HG03342 (cell line): ENCODE measurements at regions not wholly inside any gene's neighbourhood (a gene's known extent, or its start where the extent isn't known, plus 50 kb on each side); places are given as distances from the start of the nearest gene placed in this dataset.

Source experiments
- ATAC-seq: cut with Tn5 transposase; IDR thresholded peaks from one replicate; pipeline ENCODE4 v1.9.1; 2021; ENCODE audit warnings: mild to moderate bottlenecking, moderate library complexity; ENCODE audit not compliant: unreplicated experiment

GRCh38 chr6:15960740-15961634, 167.9 kb upstream of the MYLIP start:
- ATAC-seq = no peak

- ATAC-seq = no peak
Measured at GRCh38 chr6:15957655-15958169, 171.2 kb upstream of the MYLIP start.

GRCh38 chr6:15956205-15957106, 172.4 kb upstream of the MYLIP start:
- ATAC-seq = no peak

GRCh38 chr6:15955484-15955883, 173.4 kb upstream of the MYLIP start:
- no peak for ATAC-seq

- no peak for ATAC-seq
Measured at GRCh38 chr6:15953152-15953880, 175.6 kb upstream of the MYLIP start.

GRCh38 chr6:15952231-15953151, 176.4 kb upstream of the MYLIP start:
- no peak for ATAC-seq

- ATAC-seq = no peak
Measured at GRCh38 chr6:15950962-15951569, 177.8 kb upstream of the MYLIP start.

- ATAC-seq = no peak
Measured at GRCh38 chr6:15949982-15950381, 178.9 kb upstream of the MYLIP start.

- ATAC-seq = no peak
Measured at GRCh38 chr6:15948930-15949900, 179.7 kb upstream of the MYLIP start.

GRCh38 chr6:15947923-15948322, 181.0 kb upstream of the MYLIP start:
- no peak for ATAC-seq

- ATAC-seq = no peak
Measured at GRCh38 chr6:15947436-15947835, 181.4 kb upstream of the MYLIP start.

- no peak for ATAC-seq
Measured at GRCh38 chr6:15946701-15947385, 182.0 kb upstream of the MYLIP start.

GRCh38 chr6:15945593-15946159, 183.2 kb upstream of the MYLIP start:
- no peak for ATAC-seq

- no peak for ATAC-seq
Measured at GRCh38 chr6:15943423-15943822, 185.5 kb upstream of the MYLIP start.

GRCh38 chr6:15941168-15941567, 187.7 kb upstream of the MYLIP start:
- ATAC-seq = no peak

- ATAC-seq = no peak
Measured at GRCh38 chr6:15938107-15938506, 190.8 kb upstream of the MYLIP start.

GRCh38 chr6:15937602-15938001, 191.3 kb upstream of the MYLIP start:
- ATAC-seq = no peak
